GM19324 (cell line): ENCODE measurements at regions not wholly inside any gene's neighbourhood (a gene's known extent, or its start where the extent isn't known, plus 50 kb on each side); places are given as distances from the start of the nearest gene placed in this dataset.

Experiments used
- ATAC-seq: cut with Tn5 transposase; IDR thresholded peaks from one replicate; pipeline ENCODE4 v1.9.1; 2021; ENCODE audit warnings: mild to moderate bottlenecking, moderate library complexity; ENCODE audit not compliant: unreplicated experiment, low FRiP score

DNA sequence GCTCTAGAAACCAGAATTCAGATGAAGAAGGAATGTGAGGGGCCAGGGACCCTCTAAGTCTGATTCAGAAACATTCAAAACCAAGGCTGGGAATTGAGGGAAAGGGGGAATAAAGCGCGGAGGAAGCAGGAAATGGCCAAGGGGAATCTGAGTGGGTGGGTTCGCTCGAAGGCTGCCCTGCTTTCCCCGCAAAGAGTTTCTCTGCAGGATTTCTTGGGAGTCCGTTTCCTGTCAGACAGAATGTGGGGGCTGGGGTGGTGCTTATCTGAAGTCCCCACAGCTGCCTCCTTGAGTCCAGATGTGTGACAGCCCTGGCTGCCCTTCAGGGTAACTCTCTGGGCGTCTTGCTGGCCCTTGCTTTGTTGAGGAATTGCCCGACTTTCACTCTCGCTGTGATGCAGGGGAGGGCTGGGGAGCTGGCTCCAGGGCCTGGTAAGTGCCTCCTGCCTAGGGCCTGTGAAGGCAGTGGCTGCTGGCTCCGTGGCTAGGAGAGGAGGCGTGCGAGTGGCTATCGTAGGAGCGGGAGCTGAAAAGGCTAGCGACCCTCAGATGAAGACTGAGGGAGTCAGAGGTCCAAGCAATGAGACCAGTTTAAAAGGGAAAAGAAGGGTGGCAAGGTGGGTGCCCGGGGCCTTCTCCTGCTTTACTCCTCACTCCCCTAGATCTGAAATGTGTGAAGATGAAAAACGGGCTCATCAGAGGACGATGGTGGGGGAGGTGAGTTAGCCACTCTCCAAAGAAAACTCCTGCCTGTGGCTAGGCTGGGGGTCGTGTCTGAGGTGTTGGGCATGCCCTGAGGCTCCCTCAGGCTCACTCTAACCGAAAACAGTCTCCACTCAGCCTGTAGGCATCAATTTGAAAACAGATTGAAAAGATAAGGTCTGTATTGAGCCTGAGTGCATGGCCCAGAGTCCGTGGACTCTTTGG, 143.9 kb upstream of the UMPS start:
- ATAC-seq: no peak

DNA sequence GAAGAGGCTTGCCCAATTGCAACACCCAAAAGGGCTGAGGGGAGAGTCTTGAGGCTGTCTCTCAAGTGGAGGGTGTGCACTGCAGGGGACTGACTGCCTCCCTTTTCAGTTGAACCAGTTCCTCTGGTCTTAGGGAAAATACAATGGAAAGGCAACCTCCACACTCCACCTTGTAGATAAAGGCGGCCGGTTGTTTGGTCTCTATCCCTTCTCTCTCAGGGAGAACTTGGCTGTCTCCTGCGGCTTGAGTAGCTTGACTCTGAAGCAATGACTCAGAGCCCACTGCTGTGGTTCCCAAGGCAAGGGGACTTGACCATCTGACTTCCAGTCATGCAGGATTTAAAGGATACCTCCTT, 143.2 kb upstream of the UMPS start:
- no peak for ATAC-seq

DNA sequence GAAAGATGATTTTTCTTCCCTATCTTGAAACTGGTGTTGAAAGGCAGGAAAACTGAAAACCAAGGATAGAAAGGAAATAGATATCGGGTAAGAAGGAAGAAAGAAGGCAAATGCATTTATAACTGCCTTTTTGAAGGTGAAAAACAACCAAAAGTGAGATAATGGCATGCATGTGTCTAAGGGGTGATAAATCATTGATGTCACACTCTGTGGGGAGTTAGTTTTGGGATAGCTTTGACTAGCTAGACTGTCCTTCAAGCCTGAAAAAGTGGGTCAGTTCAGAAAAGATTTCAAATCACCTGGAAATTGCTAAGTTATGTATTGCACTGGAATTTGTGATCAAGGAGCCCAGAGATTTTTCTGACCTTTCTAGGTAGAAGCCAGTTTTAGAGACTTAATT, 142.2 kb upstream of the UMPS start:
- ATAC-seq: no peak

DNA sequence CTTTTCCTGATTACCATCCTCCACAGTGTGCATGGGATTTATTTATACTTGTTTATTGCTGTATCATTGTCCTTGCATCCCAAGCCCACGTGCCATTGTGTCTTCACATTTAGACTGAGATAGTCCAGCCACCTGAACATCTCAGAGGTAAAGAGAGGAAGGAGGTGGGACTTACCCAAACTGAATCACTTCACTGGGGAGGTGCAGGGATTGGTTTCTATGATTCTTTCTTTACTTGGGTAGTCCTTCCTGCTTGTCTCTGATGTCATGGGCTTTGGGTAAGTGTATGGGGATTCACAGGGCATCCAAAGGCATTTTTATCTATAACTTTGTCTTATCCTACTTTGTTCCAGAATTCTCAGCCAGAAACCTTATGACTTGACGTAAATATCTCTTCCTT, 141.5 kb upstream of the UMPS start:
- no peak for ATAC-seq

DNA sequence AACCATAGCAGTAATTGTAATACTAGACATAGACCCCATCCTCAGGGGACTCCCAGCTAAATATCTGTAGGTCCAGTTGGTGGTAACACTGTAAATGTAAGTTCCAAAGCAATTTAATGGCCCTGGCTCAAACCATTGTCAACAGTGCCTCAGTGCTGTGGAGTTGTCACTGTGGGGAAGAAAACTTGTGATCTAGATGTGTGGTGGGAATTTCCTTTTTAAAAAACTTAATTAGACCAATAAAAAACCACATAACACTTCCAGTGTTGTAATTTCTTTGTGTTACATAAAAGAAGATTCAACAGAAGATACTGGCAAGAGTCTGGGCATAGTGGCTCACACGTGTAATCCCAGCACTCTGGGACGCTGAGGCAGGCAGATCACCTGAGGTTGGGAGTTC, 138.6 kb upstream of the UMPS start:
- no peak for ATAC-seq

DNA sequence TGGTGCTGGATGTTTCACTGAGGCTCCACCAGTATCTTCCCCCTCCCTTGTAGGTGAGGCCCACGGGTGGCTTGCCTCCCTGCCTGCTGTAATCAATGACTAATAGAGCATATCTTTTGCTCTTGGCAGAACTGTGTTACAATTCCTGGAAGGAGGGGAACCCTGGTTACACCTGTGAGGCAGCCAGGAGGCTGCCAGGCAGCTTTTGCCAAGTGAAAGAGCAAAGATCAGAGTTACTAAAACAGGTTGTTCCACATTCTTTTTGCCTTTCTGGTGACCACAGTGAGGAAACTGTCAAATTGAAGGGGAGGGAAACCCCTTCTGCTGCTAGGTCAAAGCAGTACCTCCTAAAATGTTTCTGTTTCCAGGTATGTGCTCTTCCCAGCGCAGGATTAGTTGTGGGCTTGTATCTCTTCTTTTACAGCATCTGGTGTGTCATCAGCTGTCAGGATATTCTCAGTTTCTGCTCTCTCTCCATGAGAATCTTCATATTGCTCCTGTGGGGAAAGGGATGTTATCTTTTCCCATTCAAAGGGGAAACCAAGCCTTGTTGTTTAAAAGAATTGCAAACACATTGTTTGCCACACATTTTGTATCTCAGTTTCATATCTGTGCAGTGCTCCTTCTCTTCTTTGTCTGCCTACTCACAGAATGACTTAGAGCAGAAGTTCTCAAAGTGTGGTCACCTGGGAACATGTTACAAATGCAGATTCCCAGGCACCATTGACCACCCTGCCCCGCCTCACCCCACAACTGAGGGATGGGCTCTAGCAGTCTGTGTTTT, 137.4 kb upstream of the UMPS start:
- peak; percentile 50 for ATAC-seq

DNA sequence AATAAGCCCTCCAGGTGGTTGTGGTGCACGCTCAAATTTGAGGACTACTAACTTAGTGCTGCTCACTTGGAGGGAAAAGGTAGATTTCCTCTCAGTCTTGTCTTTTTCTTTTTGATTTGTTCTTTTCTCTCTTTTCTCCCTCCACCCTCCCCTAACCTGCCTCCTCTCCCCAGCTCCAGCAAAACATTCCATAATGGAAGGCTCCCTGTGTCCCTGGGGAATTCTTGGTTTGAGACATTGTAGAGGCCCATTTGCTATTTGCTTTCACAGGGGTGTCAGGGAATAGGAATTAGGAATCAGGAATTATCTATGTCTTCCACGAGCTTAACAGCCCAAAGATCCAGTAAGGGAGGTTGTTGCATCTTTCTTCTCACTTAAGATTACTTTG, 136.8 kb upstream of the UMPS start:
- ATAC-seq: peak; percentile 10

DNA sequence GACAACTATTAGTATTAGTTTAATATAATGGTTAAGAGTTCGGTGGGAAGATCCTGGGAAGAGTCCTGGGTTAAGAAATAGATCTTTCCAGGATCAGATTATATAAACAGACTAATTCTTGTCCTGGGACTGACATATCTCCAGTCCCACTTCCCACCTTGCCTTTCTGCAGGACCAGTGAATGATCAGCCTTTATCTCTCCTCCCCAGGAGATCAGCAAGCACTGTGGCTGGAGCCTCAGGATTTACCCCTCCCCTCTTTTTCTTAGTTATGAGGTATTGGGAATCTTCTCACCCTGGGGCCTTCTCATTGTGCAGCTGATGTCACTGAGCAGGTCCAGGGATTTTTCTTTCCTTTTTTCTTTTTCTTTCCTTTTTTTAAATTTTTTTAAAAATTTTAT, 135.7 kb upstream of the UMPS start:
- no peak for ATAC-seq

DNA sequence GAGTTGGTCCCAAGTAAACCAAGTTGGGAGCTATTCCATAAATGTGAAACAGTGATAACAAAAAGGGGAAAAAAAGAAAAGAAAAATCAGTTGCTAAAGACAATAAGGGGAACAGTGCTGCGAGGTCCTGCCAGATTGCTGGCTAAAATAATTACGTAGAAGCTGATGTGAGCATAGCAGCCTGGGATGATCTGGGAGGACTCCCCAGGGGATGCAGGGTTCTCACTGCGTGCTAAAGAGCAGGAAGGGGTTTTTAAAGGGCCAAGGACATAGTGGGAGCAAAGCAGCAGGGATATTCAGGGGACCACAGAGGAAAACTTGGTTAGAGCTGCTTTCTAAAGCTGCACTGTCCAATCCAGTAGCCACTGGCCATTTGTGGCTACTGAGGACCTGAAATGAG, 133.0 kb upstream of the UMPS start:
- no peak for ATAC-seq

DNA sequence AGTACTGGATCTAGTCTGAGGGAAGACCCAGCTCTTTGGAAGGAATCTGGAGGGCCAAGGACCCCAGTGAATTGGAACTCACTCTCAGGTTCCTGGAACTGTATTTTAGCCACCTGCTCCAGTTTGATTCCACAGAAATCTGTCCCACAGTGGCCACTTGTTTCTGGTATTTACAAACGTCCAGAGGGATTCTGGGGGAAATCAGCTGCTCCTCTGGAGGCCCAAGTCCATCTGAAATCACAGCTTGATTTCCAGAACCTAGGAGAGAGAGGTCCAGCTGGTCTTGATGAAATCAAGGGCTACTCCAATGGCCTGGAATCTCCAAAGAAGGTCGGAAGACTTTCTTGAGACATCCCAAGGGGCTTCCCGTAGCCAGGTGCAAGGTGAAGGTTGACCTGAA, 132.3 kb upstream of the UMPS start:
- ATAC-seq: no peak

DNA sequence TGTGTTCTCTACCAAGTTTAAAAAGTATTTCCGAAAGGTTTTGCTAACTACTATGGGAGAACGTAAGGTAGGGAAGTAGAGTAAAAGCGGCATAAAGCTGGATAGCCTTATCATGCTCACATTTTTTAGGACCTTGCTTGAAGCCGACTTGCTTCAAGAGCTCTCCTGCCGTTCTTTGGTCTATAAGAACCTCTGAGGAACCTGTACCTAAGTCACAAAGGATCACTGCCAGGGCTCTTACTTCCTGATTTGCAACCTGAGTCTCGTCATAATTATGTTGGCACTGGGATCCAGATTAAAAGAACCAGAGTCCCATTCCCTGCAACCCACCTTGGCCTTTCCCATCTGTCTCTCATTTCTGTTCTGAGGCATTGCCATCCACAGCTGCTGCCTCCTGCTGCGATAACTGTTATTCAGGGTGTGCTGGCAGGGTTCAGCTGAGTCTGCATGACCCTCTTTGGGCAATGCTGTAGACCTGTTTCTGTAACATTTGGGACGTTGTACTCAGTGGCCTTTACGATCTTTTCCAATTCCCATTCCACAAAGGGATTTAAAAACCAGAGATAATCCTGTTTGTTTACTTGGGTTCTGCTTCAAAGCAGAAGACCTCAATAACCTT, 131.0 kb upstream of the UMPS start:
- ATAC-seq: no peak

DNA sequence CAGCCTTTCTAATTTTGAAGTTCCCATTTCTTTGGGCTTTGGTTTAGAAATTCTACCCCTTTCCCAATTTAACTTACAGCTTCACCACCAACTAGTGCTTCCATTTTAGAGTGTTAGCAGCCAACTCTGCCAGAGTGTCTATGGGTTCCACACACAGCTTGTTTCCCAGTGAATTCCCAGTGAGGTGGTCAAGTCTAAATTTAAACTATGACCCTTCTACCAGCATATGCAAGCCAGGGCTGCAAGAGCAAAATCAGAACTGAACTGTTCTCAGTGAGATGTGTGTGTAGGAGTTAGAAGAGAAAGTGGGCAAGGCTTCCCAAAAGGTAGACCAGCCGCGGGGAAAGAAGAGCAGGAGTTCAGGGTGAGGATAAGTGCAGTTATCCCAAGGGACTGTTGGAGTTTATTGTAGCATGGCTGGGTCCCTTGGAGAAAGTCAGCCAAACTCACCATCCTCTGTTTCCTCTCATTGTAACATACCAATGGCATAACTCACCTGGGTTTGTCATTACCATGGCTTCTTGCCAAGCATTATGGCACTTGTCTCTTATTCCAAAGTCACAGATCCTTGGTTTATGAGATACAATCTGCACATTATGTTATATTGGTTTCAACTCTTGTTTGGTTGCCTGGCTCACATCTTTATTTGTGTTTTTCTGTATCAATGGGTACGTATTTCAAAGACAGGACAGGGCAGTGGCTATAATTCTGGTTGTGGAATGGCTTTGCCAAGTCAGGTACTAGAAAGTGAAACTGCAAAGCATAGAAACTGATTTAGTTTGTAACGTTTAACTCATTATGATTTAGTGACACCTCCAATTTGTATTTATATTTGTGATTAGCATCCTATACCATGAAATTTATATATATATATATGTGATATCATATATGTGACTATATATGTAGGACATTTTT, 130.2 kb upstream of the UMPS start:
- ATAC-seq: no peak

DNA sequence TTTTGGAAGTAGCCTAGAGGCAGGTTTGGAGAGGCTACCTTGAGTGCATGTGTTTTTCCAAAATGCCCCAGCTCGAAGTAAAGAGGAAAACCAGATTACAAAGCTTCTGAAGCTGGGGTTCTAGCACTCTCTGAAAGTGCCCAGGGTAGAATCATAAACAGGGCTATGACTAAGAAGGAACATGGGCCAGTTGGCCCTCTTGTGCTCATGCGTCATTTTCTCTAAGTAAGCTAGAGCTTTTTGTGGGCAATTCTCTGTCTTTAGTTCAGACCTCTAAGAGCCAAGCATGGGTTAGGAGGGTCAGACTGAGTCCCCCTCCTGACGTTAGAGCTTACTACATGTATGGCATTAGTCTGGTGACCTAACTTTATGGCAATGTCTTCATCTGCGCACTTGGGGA, 129.5 kb upstream of the UMPS start:
- ATAC-seq: no peak

DNA sequence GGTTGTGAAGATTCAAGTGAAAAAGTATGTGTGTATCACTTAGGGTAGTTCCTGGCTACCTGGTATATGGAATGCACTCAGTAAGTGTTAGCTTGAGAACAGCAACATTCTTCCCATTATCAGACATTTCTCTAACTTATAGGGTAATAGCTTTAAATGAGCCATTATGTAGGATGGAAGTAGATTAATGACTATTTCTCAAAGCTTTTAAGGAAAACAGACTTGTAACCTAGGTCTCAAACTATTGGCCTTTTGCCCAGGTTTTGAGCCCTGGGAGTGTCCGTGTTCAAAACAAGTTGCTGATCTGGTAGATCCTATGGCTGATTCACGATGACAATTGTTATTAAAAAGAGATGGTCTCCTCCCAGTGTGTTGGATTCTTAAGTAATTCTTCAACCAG, 129.1 kb upstream of the UMPS start:
- ATAC-seq: no peak

DNA sequence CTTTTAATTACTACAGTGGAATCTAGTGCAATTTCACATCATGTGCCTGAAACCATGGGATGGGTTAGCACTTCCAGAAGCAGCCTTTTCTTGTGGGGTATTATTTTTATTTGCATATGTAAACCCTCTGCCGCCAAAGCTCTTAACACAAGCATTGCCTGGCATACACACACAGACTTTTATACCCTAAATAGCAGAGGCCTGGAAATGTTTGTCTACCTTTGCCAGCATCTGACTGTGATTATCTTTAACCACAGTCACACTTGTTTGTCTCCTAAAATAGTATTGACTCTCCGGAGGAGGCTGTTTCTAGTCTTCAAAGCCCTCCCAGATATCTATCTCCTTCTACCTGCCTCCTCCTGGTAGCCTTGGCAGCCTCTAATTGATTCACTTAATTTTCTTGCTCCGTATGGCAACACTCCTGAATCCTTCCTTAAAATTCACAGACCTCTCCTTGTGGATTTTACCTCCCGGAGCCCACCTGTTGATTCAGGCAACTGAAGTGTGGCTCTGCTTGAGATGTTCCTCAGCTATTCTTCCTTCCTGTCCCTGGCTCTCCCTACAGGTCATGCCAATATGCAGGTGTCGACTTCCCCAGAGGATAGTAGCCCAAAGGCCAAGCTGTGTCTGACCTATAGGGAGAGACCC, 127.1 kb upstream of the UMPS start:
- ATAC-seq: no peak

DNA sequence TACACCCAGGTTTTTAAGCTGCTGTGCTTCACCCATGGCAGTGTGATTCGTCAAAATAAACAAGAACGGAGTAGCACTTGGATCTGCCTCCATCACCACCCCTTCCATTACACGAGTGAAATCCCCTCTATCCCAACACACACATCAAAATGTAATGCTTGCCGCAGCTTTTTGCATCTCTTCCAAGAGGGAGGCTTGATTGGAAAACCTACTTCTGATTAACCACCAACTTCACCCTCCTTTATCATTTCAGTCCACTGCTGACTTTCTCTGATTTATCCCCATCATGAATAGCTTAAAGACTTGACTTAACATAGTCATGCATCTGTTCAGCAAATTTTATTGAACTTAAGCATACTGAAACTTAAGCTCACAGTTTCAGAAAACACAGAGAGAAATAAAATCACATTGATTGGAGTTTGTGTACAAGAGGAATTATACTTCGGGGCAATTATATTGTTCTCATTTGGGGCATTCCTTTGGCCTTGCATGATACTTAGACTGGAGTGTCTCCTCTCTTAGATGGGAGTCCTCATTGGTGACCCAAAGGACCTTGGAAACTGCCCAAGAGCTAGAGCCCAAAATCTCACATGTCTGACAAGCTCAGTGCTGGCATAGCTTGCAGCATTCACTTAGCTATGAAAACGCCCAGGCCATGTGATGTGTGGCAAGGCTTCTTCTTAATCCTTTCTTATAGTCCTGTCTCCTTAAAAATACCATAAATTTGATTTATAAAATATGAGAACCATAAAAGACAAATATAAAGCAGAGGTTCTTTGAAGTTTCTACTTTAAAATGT, 124.3 kb upstream of the UMPS start:
- ATAC-seq: no peak

DNA sequence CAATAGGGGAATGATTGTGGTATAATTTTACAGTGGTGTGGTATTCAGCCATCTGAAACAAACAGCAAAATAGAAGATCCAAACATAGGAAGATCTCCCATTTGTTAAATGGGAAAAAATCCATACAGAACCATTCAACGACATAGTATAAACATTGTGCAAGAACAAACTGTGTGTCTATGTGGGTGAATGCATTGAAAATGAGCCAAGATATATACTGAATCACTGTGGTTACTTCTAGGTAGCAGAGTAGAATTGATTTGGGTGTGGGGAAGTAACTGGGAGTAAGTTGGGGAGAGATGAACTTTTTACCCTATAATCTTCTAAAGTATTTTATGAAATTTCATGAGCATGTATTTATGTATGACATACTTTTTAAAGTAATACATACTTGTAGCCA, 123.1 kb upstream of the UMPS start:
- no peak for ATAC-seq

DNA sequence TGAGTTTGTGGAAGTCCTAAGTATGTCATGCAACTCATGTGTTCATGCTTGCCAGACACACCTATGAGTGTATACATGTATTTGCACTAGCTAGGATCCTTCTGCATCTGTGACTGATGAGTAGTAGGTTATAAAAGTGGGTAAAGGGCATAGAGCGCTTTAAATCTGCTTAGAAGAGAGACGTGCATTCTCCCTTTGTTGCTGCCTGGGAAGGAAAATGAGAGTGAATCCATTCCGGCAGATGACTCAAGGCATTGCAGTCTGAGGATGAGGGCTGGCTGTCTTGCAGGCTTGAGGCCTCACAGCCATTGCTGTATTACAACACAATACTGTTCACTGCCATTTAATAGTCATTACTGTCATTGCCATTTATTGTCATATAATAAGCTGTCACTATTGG, 120.8 kb upstream of the UMPS start:
- ATAC-seq: no peak

DNA sequence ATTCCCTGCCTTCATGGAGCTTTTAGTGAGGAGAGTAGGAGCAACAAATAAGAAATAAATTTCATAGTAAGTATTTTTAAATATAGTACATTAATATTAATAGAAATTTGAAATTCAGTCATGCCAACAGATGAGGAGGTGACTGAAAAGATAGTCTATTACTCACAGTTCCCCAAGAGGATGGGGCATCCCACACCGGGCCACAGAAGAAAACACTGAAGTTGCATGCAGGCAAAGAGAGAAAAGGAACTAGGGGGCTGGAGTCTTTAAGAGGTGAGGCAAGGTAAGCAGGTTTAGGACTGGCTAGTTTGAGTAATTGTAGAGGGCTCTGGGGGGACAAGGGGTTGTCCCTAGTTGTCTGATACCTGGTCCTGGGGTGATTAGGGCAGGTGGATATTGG, 120.1 kb upstream of the UMPS start:
- ATAC-seq: no peak
